HG03439 (cell line): ENCODE measurements at regions not wholly inside any gene's neighbourhood (a gene's known extent, or its start where the extent isn't known, plus 50 kb on each side); places are given as distances from the start of the nearest gene placed in this dataset.

ENCODE experiments used
- ATAC-seq: cut with Tn5 transposase; IDR thresholded peaks from one replicate; pipeline ENCODE4 v1.9.1; 2021; ENCODE audit warnings: mild to moderate bottlenecking, moderate library complexity; ENCODE audit not compliant: unreplicated experiment

DNA sequence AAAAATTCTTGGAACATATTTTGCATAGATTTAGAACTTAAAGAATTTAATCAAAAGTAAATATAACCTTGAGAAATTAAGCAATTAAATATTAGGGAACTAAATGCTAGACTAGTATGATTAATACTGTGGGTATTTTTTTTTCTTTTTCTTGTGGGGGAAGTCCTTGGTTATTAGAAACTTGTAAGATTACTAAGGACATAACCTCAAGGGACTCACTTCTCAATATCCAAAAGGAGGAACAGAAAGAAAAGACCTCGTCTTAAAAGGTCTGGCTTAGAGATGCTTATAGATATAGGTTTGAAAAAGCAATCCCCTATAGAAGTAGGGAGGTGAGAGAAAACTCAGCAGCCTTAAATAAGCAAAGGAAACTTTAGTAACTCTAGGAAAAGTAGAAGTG, 368.5 kb downstream of the INSC start:
- ATAC-seq = no peak

- ATAC-seq = no peak
Observed at GRCh38 chr11:15484398-15484797, 369.7 kb downstream of the INSC start.

DNA sequence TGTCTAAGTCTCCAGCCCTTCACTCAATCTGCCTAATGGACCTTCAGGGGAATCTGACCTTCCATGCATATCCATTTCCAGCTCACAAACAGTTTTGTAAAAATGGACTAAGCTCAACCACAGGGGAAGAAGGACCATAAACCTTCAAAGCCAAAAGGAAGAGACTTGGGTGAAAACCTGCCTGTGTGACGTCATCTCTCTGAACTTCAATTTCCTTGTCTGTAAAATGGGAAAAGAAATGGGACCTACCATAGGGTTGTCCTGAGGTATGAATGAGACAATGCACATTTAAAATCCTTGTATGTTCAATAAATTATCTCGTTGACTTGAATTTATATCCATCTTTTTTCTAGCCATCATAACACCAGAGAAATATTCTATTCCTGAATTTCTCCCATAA, 370.7 kb downstream of the INSC start:
- no peak for ATAC-seq

- no peak for ATAC-seq
Observed at GRCh38 chr11:15489281-15489680, 374.6 kb downstream of the INSC start.

DNA sequence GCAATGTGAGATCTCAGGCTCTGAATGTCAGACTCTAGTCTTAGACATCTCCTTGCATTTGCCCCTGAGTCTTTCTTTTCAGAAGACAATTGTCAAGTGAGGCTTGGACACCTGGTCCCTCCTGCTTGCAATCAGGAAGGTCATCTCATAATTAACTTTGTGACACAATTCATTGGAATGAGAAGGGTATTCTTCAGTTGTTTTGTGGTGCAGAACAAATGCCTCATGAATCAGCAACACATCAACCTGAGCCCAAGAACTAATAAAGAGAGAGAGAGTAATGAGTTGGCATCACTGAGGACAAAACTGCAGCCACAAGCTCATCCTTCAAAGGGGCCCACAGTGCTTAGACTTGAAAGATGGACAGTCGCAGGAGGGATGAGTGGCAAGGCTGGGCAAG, 375.8 kb downstream of the INSC start:
- ATAC-seq = no peak

DNA sequence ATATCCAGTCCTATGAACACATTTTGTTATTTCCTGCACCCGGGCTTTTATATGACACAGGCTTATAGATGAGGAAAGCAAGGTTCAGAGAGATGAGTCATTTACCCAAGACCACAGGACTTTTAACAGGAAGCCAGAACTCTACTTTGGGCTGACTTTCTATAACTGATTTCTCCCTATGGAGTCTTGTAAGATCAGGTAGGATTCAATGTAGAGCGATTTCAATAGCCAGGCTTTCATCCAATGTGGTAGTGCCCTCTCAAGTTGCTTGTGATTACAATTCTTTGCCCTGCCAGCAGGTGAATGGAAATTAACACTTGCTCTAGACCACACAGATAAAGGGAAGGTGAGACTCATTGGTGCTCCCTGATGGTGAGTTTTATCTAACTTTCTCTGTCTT, 378.3 kb downstream of the INSC start:
- no peak for ATAC-seq

DNA sequence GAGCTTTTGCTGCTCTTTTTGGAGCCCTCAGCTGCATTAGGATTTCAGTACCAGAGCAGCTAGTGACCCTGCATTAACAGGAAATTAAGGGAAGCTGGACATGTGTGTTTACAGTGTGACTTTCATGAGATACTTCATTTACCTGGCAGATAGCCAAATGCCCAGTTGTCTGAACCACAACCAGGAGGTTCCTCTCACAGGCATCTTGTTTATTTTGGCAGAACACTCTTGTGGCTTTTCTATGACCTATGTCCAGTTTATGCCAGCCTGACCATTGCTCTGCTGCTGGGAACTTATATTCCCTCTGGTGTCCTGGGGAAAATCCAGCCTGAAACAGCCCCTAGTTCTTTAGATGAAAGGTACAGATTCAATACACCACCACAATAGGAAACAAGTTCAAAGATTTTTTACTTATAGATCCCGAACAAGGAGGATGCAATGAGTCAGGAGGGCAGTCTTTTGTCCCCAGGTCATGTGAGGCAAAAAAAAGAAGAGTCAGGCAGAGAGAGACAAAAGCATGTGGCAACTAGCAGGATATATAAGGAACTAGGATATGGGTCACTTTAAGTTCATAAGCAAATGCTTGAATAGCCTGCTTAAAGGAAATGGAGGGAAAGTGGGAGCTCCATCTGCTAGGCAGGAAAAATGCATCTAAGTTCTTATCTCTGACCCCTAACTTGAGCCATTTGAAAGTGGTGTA, 379.3 kb downstream of the INSC start:
- ATAC-seq = no peak

GRCh38 chr11:15494740-15495139, 380.0 kb downstream of the INSC start:
- no peak for ATAC-seq

GRCh38 chr11:15495462-15495861, 380.7 kb downstream of the INSC start:
- no peak for ATAC-seq

- ATAC-seq = no peak
Observed at GRCh38 chr11:15497366-15497765, 382.6 kb downstream of the INSC start.

DNA sequence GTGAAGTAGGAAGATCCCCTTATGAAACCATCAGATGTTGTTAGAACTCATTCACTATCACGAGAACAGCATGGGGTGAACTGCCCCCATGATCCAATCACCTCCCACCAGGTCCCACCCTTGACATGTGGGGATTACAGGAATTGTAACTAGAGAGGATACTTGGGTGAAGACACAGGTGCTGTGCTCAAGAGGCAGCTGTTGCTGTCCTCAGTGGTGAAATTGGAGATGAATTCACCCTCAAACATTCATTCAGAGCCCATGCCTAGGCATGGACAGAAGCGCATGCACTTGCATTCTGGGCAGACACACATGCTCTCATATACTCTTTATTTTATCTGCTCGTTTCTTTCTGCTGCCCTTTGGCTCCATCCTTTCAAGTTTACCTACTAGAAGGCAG, 385.0 kb downstream of the INSC start:
- ATAC-seq = no peak

DNA sequence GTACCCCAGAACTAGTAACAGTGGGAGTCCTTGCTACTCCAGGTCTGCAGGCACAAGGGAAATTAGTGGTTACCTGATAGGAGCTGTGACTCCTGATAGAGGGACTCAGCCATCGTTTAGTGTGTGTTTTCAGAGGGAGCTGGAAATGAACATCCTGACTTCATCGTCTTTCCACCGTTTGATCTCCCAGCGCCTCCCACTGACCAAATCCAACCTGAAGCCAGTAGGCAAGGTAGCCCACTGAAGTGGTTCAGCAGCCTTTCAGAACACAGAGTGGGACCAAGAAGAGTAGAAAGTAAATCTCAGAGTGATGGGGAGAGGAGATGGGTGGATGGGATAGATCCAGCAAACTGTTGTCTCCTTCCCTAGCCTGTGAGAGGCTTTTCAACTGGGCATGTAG, 385.9 kb downstream of the INSC start:
- no peak for ATAC-seq

GRCh38 chr11:15501566-15501965, 386.8 kb downstream of the INSC start:
- no peak for ATAC-seq

DNA sequence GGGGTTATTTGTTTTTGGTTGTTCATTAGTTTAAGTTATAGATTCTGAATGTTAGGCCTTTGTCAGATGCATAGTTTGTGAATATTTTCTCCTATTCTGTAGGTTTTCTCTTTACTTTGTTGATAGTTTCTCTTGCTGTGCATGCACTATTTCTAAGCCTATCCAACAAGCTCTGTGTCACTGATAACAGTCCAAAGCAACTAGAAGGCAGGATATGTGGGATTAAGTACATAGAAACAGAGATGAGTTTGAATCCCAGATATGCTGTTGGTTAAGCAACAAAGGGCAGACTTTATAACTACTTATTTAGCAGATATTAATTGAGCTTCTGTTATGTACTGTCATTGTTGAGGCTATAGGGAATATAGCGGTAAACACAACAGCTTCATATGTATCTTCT, 390.4 kb downstream of the INSC start:
- ATAC-seq = no peak

GRCh38 chr11:15507592-15507991, 392.9 kb downstream of the INSC start:
- ATAC-seq = no peak

- ATAC-seq = no peak
Observed at GRCh38 chr11:15509082-15509481, 394.4 kb downstream of the INSC start.

- ATAC-seq = no peak
Observed at GRCh38 chr11:15519124-15519791, 404.5 kb downstream of the INSC start.

DNA sequence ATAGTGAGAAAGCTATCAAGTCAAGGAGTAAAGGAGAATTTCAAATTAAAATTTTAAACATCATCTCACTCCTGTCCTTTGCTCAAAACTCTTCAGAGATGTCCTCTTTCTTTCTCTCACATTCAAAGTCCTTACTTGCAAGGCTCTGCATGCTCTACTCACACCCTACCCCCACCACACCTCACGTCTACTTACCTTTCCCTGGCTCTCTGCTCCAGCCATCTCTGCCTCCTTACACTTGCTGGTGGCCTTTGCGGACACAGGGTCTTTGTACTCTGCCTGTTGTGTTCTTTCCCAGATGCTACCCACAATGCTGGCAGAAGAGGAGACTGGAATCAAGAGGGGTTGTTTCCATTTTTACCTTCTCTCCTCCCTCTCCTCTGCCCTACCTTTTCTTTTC, 405.2 kb downstream of the INSC start:
- ATAC-seq = no peak

DNA sequence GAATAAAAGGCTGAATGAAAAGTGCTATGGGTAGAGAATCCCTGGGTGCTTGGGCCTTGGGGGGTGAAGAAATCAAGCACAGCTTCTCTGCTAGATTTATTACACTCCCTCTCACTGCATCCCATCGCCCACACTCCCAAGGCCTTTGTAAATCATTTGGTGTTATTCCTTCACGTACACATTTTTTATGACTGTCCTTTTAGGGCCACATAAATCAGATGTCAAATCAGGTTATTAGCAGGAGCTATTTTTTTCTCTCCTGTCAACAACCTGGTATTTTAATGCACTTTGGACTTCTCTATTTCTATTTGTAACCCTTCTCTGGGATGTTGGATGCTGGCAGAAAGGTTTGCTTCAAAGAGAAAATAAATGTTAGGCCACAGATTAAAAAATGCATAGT, 408.8 kb downstream of the INSC start:
- ATAC-seq = no peak

DNA sequence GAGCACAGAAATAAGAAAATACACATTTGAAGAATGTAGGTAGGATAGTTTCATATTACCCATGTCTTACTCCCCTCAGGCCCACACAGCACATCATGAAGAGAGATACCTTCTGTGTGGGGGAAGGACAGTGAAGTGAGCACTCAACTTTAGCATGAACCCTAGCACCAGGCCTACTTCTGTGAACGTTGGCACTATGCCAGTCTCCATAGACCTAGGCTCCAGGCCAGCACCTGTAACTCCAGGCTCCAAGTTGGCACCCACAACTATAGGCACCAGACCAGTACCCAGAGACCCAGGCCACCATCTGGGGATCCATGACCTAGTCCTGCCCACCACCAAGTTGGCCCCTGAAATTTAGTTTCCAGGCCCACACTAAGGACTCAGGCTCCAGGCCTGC, 410.9 kb downstream of the INSC start:
- no peak for ATAC-seq

- no peak for ATAC-seq
Observed at GRCh38 chr11:15526032-15526431, 411.3 kb downstream of the INSC start.

- ATAC-seq = no peak
Observed at GRCh38 chr11:15526859-15527450, 412.2 kb downstream of the INSC start.
